Stimulated activated CD8-positive, alpha-beta memory T cell treated with anti-CD3 and anti-CD28 coated beads, Interleukin-7, amount 100 ng/mL, for 1 hour (primary cell): ENCODE measurements at regions not wholly inside any gene's neighbourhood (a gene's known extent, or its start where the extent isn't known, plus 50 kb on each side); places are given as distances from the start of the nearest gene placed in this dataset.

Source experiments
- DNase-seq, 2 donors: peaks; one replicate each; pipeline ENCODE4 v3.0.0-alpha.2; 2020; ENCODE audit warnings: low read depth in 2 of 2

- no peak for DNase-seq
Measured at GRCh38 chr16:85492295-85492864, 120.7 kb upstream of the GSE1 start.

DNA sequence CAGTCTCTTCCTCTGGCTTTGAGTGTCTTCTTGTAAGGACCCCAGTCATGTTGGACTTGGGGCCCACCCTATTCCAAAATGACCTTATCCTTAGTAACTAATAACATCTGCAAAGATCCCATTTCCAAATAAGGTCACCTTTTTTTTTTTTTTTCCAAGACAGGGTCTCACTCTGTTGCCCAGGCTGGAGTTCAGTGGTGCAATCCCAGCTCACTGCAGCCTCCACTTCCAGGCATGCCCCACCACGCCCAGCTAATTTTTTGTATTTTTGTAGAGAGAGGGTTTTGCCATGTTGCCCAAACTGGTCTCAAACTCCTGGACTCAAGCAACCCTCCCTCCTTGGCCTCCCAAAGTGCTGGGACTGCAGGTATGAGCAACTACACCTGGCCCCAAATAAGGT is 118.8 kb upstream of the GSE1 start:
- no peak for DNase-seq

GRCh38 chr16:85495259-85495658 is 117.9 kb upstream of the GSE1 start:
- DNase-seq: no peak

DNA sequence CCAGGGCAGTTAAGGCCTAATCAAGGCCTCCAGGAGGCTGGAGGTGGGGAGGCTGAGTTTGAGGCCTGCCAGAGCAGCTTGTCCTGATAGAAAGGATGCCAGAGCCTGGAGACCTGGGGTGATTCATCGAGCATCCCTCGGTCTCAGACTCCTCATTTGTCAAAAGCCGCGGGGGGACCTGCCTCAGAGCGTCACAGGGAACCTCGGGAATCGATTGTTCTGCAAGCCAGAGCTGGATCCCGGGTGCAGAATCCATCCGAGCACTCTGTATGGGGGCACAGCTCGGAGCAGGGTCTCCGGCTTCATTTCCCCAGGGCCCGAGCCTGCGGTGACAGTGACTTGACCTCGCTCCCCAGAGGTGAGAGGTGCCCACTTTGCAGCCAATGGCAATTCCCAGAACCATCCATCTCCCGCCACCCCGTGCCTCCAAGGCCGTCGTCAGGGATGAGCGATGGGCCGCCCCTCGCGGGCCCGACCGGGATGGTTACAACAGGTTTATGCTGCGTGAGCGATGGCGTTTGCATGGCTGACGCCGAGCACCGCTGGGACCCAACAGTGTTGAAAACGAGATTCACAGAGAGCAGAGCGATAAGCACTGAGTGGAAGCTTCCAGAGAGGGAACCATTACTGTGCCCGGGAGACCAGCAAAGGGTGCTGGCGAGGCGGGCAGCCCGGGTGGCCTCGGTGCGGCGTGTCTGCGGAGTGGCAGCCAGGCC is 117.1 kb upstream of the GSE1 start:
- DNase-seq: no peak

DNA sequence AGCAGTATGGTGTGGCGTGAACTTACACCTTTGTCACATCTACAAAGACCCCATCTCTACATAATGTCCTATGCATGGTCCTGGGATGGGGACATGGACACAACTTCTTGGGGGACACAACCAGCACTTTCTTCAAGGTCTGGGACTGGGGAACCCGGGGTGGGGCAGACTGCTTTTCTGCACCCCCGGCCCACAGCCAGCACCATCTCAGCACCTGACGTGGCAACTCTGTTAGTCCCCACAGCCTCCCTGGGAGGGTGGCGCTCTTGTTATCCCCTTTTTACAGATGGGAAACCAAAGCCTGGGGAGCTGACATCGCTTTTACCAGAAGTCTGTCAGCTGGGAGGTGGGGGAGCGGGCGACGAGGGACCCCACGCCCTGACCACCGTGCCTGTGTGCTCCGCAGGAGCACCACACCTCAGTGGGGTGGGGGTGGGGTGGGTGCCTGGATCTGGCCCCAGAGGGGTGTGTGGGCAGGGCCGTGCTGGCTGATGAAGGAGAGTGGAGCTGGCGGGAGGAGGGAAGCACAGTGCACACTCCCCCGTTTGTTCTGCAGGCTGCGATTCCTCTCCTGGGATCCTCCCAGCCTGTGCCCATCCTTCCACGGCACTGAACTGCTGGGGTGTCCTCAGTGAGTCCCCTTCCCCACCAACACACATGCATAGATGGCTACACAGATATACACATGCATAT is 115.4 kb upstream of the GSE1 start:
- no peak for DNase-seq

DNA sequence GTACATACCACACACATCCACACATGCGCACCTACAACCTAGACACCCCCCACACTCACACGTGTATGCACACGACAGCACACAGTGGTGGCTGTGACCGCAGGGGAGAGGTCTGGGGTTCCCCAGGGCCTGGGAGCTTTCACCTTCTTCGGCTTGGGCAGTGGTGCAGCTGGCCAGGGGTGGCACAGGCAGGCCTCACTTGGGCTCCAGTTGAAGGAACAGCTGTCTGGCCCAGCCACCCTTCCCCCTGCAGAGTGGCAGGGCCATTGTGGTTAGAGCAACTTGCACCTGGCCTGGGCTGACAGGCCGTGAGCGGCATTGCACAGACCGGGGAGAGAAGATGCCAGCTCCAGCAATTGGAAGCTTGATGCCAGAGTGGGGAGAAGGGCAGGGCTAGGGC is 114.5 kb upstream of the GSE1 start:
- DNase-seq: no peak

- DNase-seq: no peak
Measured at GRCh38 chr16:85500220-85500619, 112.9 kb upstream of the GSE1 start.

GRCh38 chr16:85501900-85502299 is 111.2 kb upstream of the GSE1 start:
- DNase-seq: no peak

DNA sequence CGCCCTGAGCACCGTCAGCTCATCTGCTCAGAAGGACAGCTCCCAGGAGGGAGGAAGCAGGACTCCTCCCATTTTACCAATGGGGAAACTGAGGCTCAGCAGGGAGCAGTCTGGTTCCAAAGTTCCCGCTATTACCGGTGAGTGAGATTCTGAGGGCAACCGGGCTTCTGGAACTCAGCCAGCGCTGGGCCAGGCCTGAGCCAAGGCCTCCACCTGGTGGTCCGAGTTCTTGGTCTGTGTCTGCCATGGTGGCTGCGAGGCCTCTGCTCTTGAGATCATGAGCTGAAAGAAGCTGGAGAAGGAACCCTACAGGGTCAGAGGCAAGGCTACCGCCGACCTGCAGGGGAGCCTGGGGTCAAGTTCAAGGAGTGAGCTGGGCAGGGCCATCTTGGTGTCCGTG is 110.8 kb upstream of the GSE1 start:
- DNase-seq: no peak

DNA sequence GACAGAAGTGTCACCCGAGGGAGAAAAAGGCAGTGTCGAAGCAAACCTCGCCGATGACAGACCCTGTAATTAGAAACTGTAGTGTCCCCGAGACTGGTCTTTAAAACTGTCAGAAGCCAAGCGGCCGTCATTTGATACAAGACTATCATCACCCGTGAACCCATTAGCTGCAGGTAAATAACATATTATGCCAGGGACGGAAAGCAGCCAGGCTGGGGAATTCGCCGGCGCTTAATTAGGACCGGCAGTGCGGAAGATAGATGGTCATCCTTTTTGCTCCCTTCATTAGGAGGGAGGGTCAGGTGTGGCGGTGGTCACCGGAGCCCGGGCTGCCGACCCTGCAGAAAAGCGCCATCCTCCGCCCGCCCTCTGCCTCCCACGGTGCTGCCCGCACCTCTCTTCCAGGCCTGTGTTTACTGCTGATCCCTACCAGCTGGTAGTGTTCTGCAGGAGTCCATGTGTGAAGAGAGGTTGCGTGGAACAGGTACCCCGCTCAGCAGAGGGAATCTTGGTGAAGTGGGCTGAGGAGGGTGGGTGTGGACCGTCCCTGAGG is 109.4 kb upstream of the GSE1 start:
- no peak for DNase-seq

GRCh38 chr16:85504242-85504641 is 108.9 kb upstream of the GSE1 start:
- no peak for DNase-seq

GRCh38 chr16:85505794-85506634 is 107.1 kb upstream of the GSE1 start:
- no peak for DNase-seq

DNA sequence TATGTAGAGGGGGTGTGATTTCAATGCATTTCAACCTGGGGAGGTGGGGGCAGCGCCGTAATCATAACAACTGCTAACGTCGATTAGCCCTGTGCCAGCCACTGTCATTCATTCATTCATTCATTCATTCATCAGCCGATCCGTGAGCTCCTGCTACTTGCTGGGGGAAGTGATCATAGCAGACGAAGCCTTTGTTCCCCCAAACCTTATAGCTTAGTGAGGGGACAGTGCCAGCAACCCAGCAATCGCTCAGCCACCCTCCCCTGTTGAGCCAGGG is 106.5 kb upstream of the GSE1 start:
- no peak for DNase-seq

GRCh38 chr16:85507342-85507741 is 105.8 kb upstream of the GSE1 start:
- DNase-seq: no peak

GRCh38 chr16:85508388-85508787 is 104.7 kb upstream of the GSE1 start:
- DNase-seq: no peak

GRCh38 chr16:85508993-85509392 is 104.1 kb upstream of the GSE1 start:
- DNase-seq: no peak

DNA sequence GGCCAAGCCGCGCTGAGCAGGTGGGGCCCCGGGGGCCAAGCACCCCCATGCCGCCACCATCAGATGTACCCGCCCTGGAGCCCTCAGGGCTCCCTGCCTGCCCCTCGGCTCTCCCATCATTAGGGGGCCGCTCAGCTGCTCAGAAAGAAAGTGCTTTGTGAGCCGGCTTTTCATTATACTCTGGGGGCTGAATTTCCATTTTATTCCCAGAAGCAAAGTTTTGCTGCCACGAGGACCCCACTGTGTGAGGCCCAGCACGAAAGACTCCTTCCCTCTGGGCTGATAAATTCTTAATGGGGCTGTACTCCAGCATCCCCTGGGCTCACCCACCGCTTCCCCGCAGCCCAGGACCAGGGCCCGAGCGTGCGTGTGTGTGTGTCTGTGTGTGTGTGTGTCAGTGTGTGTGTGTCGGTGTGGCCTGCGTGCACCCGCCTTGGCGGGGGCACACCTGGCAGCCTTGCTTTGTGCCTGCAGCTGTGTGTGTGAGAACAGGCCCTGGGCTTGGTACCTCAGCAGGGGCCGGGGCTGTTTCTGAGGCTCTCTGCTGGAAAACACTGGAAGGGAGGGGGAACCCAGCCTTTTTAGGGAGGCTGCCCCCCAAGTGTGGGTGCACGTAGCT is 103.0 kb upstream of the GSE1 start:
- DNase-seq: no peak

- no peak for DNase-seq
Measured at GRCh38 chr16:85511938-85512807, 100.9 kb upstream of the GSE1 start.

DNA sequence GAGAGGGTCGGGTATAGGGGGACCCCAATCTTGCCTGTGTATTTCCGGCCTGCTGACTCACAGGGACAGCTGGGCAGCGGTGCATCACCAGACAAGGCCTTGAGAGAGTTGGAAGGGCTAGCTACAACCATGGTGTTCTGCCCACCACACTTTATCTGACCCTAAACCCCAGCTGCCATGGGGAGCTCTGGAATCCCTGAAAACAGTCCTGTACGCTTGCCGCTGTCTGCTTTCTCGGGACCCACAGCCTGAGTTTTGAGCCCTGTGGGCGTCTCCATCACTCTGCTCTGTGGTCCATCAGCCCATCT is 100.4 kb upstream of the GSE1 start:
- DNase-seq: no peak

- DNase-seq: no peak
Measured at GRCh38 chr16:85513180-85513579, 99.9 kb upstream of the GSE1 start.

DNA sequence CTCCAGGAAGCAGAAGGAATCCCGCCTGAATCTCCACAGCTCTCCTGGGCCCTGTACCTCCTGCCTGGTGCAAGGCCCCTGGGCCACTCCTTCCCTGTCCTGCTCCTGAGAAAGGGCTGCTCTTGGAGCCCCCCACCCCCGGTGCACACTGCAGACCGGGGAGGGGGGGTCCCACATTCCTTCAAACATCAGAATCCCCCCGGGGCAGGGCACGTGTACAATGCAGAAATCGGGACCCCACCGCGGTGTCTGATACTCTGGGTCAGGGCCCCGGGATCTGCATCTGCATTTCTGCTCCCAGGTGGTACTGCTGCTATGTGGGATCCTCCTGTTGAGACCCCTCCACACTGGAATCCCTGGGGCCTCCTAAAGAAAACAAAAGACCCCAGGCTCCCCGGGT is 99.5 kb upstream of the GSE1 start:
- DNase-seq: no peak
